GM23338 (cell line): ENCODE measurements at regions not wholly inside any gene's neighbourhood (a gene's known extent, or its start where the extent isn't known, plus 50 kb on each side); places are given as distances from the start of the nearest gene placed in this dataset.

ENCODE experiments used
- ATAC-seq: fragments of 200-7000 bp; cut with Tn5 transposase; 3 replicates; pipeline ENCODE4 v1.9.1; 2020
- DNase-seq: peaks from one replicate; pipeline ENCODE4 v3.0.0-alpha.2; 2015; ENCODE audit warnings: low spot score
- H2AFZ ChIP-seq: fragments of 200-600 bp; sonication (generic); 2 replicates; pipeline ENCODE4 v1.8.0; 2016; ENCODE audit warnings: antibody characterized with exemption, mild to moderate bottlenecking, moderate library complexity
- H3F3A ChIP-seq: fragments of 200-600 bp; sonication (generic); replicated peaks from 2 replicates; pipeline ENCODE4 v1.8.0; 2017; ENCODE audit warnings: antibody characterized with exemption, mixed run types, low read depth
- H3K27ac ChIP-seq: fragments of 200-600 bp; sonication (generic); 2 replicates; pipeline ENCODE4 v1.6.1; 2016; ENCODE audit warnings: low read depth
- H3K27me3 ChIP-seq: fragments of 200-600 bp; sonication (generic); 2 replicates; pipeline ENCODE4 v1.8.0; 2016; ENCODE audit warnings: mild to moderate bottlenecking, mixed run types, moderate library complexity; ENCODE audit not compliant: insufficient read depth
- H3K36me3 ChIP-seq: fragments of 200-600 bp; sonication (generic); 2 replicates; pipeline ENCODE4 v1.8.0; 2016; ENCODE audit warnings: mild to moderate bottlenecking; ENCODE audit not compliant: insufficient read depth
- H3K4me1 ChIP-seq: fragments of 200-600 bp; sonication (generic); 2 replicates; pipeline ENCODE4 v1.8.0; 2016; ENCODE audit warnings: mild to moderate bottlenecking, moderate library complexity; ENCODE audit not compliant: insufficient read depth
- H3K4me2 ChIP-seq: fragments of 200-600 bp; sonication (generic); 2 replicates; pipeline ENCODE4 v1.7.1; 2017; ENCODE audit warnings: mixed run types
- H3K4me3 ChIP-seq: fragments of 200-600 bp; sonication (generic); 2 replicates; pipeline ENCODE4 v1.6.1; 2016; ENCODE audit warnings: mixed run types
- H3K79me2 ChIP-seq: fragments of 200-600 bp; sonication (generic); replicated peaks from 2 replicates; pipeline ENCODE4 v1.8.0; 2017; ENCODE audit warnings: mild to moderate bottlenecking; ENCODE audit not compliant: insufficient read depth
- H3K9me2 ChIP-seq: fragments of 200-600 bp; sonication (generic); 2 replicates; pipeline ENCODE4 v1.8.0; 2017; ENCODE audit not compliant: insufficient read depth
- H4K20me1 ChIP-seq: fragments of 200-600 bp; sonication (generic); replicated peaks from 2 replicates; pipeline ENCODE4 v1.8.0; 2017; ENCODE audit warnings: mild to moderate bottlenecking; ENCODE audit not compliant: insufficient read depth
- H3K27ac Mint-ChIP-seq: 2 replicates; pipeline ENCODE4 v1.8.0; 2020; ENCODE audit warnings: inconsistent platforms, mild to moderate bottlenecking, moderate library complexity, mixed read lengths
- H3K27me3 Mint-ChIP-seq: 3 replicates; pipeline ENCODE4 v1.8.0; 2022; ENCODE audit warnings: low read depth, mild to moderate bottlenecking, moderate library complexity, mixed read lengths, inconsistent platforms; ENCODE audit not compliant: insufficient read depth, poor library complexity
- H3K36me3 Mint-ChIP-seq: 3 replicates; pipeline ENCODE4 v1.8.0; 2021; ENCODE audit warnings: low read depth, mild to moderate bottlenecking, inconsistent platforms, moderate library complexity, mixed read lengths
- H3K4me1 Mint-ChIP-seq: 3 replicates; pipeline ENCODE4 v1.8.0; 2020; ENCODE audit warnings: mild to moderate bottlenecking, inconsistent platforms, mixed read lengths
- H3K4me3 Mint-ChIP-seq: 3 replicates; pipeline ENCODE4 v1.8.0; 2021; ENCODE audit warnings: moderate library complexity, mild to moderate bottlenecking, inconsistent platforms, mixed read lengths
- H3K9me3 Mint-ChIP-seq: 3 replicates; pipeline ENCODE4 v1.8.0; 2020; ENCODE audit warnings: moderate library complexity, mild to moderate bottlenecking, inconsistent platforms, mixed read lengths
- CREB1 ChIP-seq: fragments of 250-450 bp; sonication (Bioruptor Pico); IDR thresholded peaks from 2 replicates; pipeline ENCODE4 v1.5.0; 2020; ENCODE audit warnings: low read depth, mild to moderate bottlenecking, moderate library complexity
- ETS1 ChIP-seq: IDR thresholded peaks from 2 replicates; pipeline ENCODE4 v1.6.1; 2016; ENCODE audit warnings: antibody characterized with exemption
- EZH2 ChIP-seq: fragments of 200-600 bp; sonication (generic); IDR thresholded peaks from one replicate; pipeline ENCODE4 v1.8.0; 2017; ENCODE audit warnings: antibody characterized with exemption, mild to moderate bottlenecking, low read depth; ENCODE audit not compliant: unreplicated experiment
- EZH2phosphoT487 ChIP-seq: fragments of 200-600 bp; sonication (generic); IDR thresholded peaks from one replicate; pipeline ENCODE4 v1.8.1; 2018; ENCODE audit warnings: antibody characterized with exemption; ENCODE audit not compliant: unreplicated experiment
- JUNB ChIP-seq: IDR thresholded peaks from one replicate; pipeline ENCODE4 v1.6.1; 2016; ENCODE audit warnings: antibody characterized with exemption; ENCODE audit not compliant: unreplicated experiment
- NANOG ChIP-seq: IDR thresholded peaks from 2 replicates; pipeline ENCODE4 v1.6.1; 2016; ENCODE audit warnings: antibody characterized with exemption, borderline replicate concordance
- REST ChIP-seq: IDR thresholded peaks from one replicate; pipeline ENCODE4 v1.6.1; 2018; ENCODE audit warnings: antibody characterized with exemption; ENCODE audit not compliant: unreplicated experiment
- STAT1 ChIP-seq: IDR thresholded peaks from one replicate; pipeline ENCODE4 v1.6.1; 2016; ENCODE audit warnings: antibody characterized with exemption; ENCODE audit not compliant: unreplicated experiment
- ZNF114 ChIP-seq: fragments of 250-450 bp; sonication (Bioruptor Pico); IDR thresholded peaks from 2 replicates; pipeline ENCODE4 v1.5.0; 2020; ENCODE audit warnings: mild to moderate bottlenecking, moderate library complexity
- ZNF331 ChIP-seq: fragments of 250-450 bp; sonication (Bioruptor Pico); IDR thresholded peaks from 2 replicates; pipeline ENCODE4 v1.5.0; 2020; ENCODE audit warnings: low read depth, mild to moderate bottlenecking, moderate library complexity
- ZNF462 ChIP-seq: fragments of 250-450 bp; sonication (Bioruptor Pico); IDR thresholded peaks from 2 replicates; pipeline ENCODE4 v1.5.0; 2020; ENCODE audit warnings: mild to moderate bottlenecking, moderate library complexity

GRCh38 chr2:240299710-240300068, 135.8 kb upstream of the GPC1 start (continued):
- TF ChIP-seq REST (no peak), CREB1 (no peak), ZNF331 (CRISPR knock-in tag) (no peak)

- Histone ChIP-seq H3F3A (no peaks in the 10 kb centered on the region), H4K20me1 (no peaks in the 10 kb centered on the region), H3K27ac (no peak overlapping the region), H3K4me3 (no peak overlapping the region), H3K4me1 (no peaks in the 10 kb centered on the region), H3K36me3 (no peaks in the 10 kb centered on the region), H3K79me2 (no peaks in the 10 kb centered on the region), H3K27me3 (no peaks in the 10 kb centered on the region), H2AFZ (no peak overlapping the region), H3K4me2 (no peak overlapping the region), H3K9me2 (0 out of 2 replicates have a peak, but pooled peaks cover 3% of the 10 kb centered on the region)
- Mint-ChIP-seq H3K9me3 (no peaks in the 10 kb centered on the region), H3K27ac (no peak overlapping the region), H3K4me3 (no peak overlapping the region), H3K36me3 (no peaks in the 10 kb centered on the region), H3K27me3 (peaks cover 7% of the 10 kb centered on the region), H3K4me1 (peaks cover 11% of the 10 kb centered on the region)
- ATAC-seq, result peak; percentile 43
- DNase-seq, result no peak
- no peak for TF ChIP-seq CREB1
- no peak for TF ChIP-seq REST
- TF ChIP-seq STAT1, result no peak
- TF ChIP-seq JUNB, result no peak
- TF ChIP-seq ZNF462 (CRISPR knock-in tag), result no peak
- no peak for TF ChIP-seq EZH2phosphoT487
- TF ChIP-seq ETS1, result no peak
- TF ChIP-seq EZH2, result no peak
- TF ChIP-seq ZNF114 (CRISPR knock-in tag), result no peak
- TF ChIP-seq NANOG, result no peak
Measured at GRCh38 chr2:240300261-240300821, 135.1 kb upstream of the GPC1 start.
